ENCODE measurements at regions not wholly inside any gene's neighbourhood (a gene's known extent, or its start where the extent isn't known, plus 50 kb on each side); places are given as distances from the start of the nearest gene placed in this dataset.
A peak's percentile ranks its signal among the peaks of the same experiment; 100 is the strongest.

- peaks cover under 1% of the 10 kb centered on the region for H3K4me1 Mint-ChIP-seq
- H3K27ac Mint-ChIP-seq: no peak overlapping the region
- DNase-seq: no peak
- Histone ChIP-seq H3K4me3 (ENCODE audit: control extremely low read depth in 1 of 5, extremely low read depth in 1 of 5, insufficient read depth in 1 of 5, low read depth in 2 of 5, low read length in 4 of 5) (no peak overlapping the region), H4K20me1 (ENCODE audit: control insufficient read depth, insufficient read depth, low read length, poor library complexity, severe bottlenecking) (no peaks in the 10 kb centered on the region), H2AFZ (ENCODE audit: insufficient read depth, low read depth, low read length, poor library complexity, severe bottlenecking) (no peak overlapping the region), H3K79me2 (ENCODE audit: control insufficient read depth, insufficient read depth, low read length) (no peaks in the 10 kb centered on the region), H3K36me3 (replicated peaks in 1 of 2; ENCODE audit: control extremely low read depth in 1 of 2, control insufficient read depth in 1 of 2, extremely low read depth in 1 of 2, insufficient read depth in 2 of 2, low read length in 1 of 2) (no peaks in the 10 kb centered on the region), H3K9ac (ENCODE audit: low read length) (no peak overlapping the region), H3K27ac (ENCODE audit: low read length in 2 of 2) (no peak overlapping the region), H3K9me3 (ENCODE audit: control extremely low read depth in 1 of 3, control insufficient read depth in 2 of 3, insufficient read depth in 1 of 3, low read length in 2 of 3) (peaks cover 0 to 2% (median 2%) of the 10 kb centered on the region in 3 donors), H3K4me1 (ENCODE audit: control insufficient read depth in 2 of 2, insufficient read depth in 2 of 2, low read length in 2 of 2) (peaks cover 22 to 32% of the 10 kb centered on the region in 2 donors), H3K27me3 (replicated peaks in 1 of 4; ENCODE audit: control extremely low read depth in 1 of 4, control insufficient read depth in 3 of 4, insufficient read depth in 4 of 4, low read length in 3 of 4) (no peaks in the 10 kb centered on the region), H3K4me2 (replicated peaks; ENCODE audit: low read depth, low read length, poor library complexity, severe bottlenecking) (no peak overlapping the region)
- no CpG with 5 or more reads among the region's 2 CpGs for WGBS (ENCODE audit: insufficient coverage)
- CTCF ChIA-PET: interaction anchor here (1.2 kb wide), 1 partner anchor 83 kb away, joined by 3 read pairs; no protein-coding TSS in a partner anchor
- H3K9me3 Mint-ChIP-seq (ENCODE audit: insufficient read depth): no peaks in the 10 kb centered on the region
- POLR2A ChIA-PET: no interaction called here
- peak; percentile 25 for TF ChIP-seq CTCF (IDR thresholded peaks at IDR 0.05)
- TF ChIP-seq EZH2 (IDR thresholded peaks at IDR 0.05; ENCODE audit: borderline replicate concordance, insufficient read depth, low read depth, low read length, poor library complexity, severe bottlenecking): no peak
- no peak overlapping the region for H3K4me3 Mint-ChIP-seq
- ATAC-seq (ENCODE audit: low read depth): no peak
- intact Hi-C loops (cut with micrococcal nuclease): loop anchor here (5.0 kb wide), 2 partner anchors 37 to 387 kb away; no protein-coding TSS in a partner anchor
- no peaks in the 10 kb centered on the region for H3K27me3 Mint-ChIP-seq
Observed at GRCh38 chr13:50514249-50514648, 329.2 kb downstream of the DLEU7 start.

GRCh38 chr13:50518131-50518530 lies 325.4 kb downstream of the DLEU7 start:
- Mint-ChIP-seq H3K27ac (no peak overlapping the region), H3K9me3 (ENCODE audit: insufficient read depth) (no peaks in the 10 kb centered on the region), H3K4me3 (no peak overlapping the region), H3K27me3 (no peaks in the 10 kb centered on the region), H3K4me1 (peaks cover 3% of the 10 kb centered on the region)
- no peak for DNase-seq
- ChIA-PET POLR2A (interaction anchor here (0.8 kb wide), 1 partner anchor 8 kb away, joined by 3 read pairs; no protein-coding TSS in a partner anchor), CTCF (no interaction called here)
- Histone ChIP-seq H4K20me1 (ENCODE audit: control insufficient read depth, insufficient read depth, low read length, poor library complexity, severe bottlenecking) (no peaks in the 10 kb centered on the region), H3K4me2 (replicated peaks; ENCODE audit: low read depth, low read length, poor library complexity, severe bottlenecking) (no peak overlapping the region), H3K36me3 (replicated peaks in 1 of 2; ENCODE audit: control extremely low read depth in 1 of 2, control insufficient read depth in 1 of 2, extremely low read depth in 1 of 2, insufficient read depth in 2 of 2, low read length in 1 of 2) (no peaks in the 10 kb centered on the region), H2AFZ (ENCODE audit: insufficient read depth, low read depth, low read length, poor library complexity, severe bottlenecking) (no peak overlapping the region), H3K79me2 (ENCODE audit: control insufficient read depth, insufficient read depth, low read length) (no peaks in the 10 kb centered on the region), H3K9me3 (ENCODE audit: control extremely low read depth in 1 of 3, control insufficient read depth in 2 of 3, insufficient read depth in 1 of 3, low read length in 2 of 3) (no peaks in the 10 kb centered on the region), H3K27me3 (replicated peaks in 1 of 4; ENCODE audit: control extremely low read depth in 1 of 4, control insufficient read depth in 3 of 4, insufficient read depth in 4 of 4, low read length in 3 of 4) (no peaks in the 10 kb centered on the region), H3K4me3 (ENCODE audit: control extremely low read depth in 1 of 5, extremely low read depth in 1 of 5, insufficient read depth in 1 of 5, low read depth in 2 of 5, low read length in 4 of 5) (no peak overlapping the region), H3K27ac (ENCODE audit: low read length in 2 of 2) (no peak overlapping the region), H3K9ac (ENCODE audit: low read length) (no peak overlapping the region), H3K4me1 (ENCODE audit: control insufficient read depth in 2 of 2, insufficient read depth in 2 of 2, low read length in 2 of 2) (peaks cover 7 to 10% of the 10 kb centered on the region in 2 donors)
- no peak for TF ChIP-seq CTCF (IDR thresholded peaks at IDR 0.05)
- intact Hi-C loops (cut with micrococcal nuclease): no loop called here
- WGBS (ENCODE audit: insufficient coverage): 100% methylated on average over 1 of the region's 2 CpGs
- ATAC-seq (ENCODE audit: low read depth): no peak
